Activated CD4-positive, alpha-beta memory T cell treated with anti-CD3 and anti-CD28 coated beads for 36 hours (primary cell): ENCODE measurements at regions not wholly inside any gene's neighbourhood (a gene's known extent, or its start where the extent isn't known, plus 50 kb on each side); places are given as distances from the start of the nearest gene placed in this dataset.

Source experiments
- CTCF ChIA-PET: fragments of 350-600 bp; sonication (Branson Sonifier 250); formaldehyde crosslinking; loops from one replicate; lab custom pipeline; 2021; ENCODE audit warnings: antibody characterized with exemption, inconsistent platforms; lab: Charles Lee
- POLR2A ChIA-PET: fragments of 350-600 bp; sonication (Branson Sonifier 250); formaldehyde crosslinking; loops from one replicate; lab custom pipeline; 2021; ENCODE audit warnings: antibody characterized with exemption; lab: Charles Lee
- DNase-seq: peaks from one replicate; pipeline ENCODE4 v3.0.0-alpha.2; 2020
- H3K27ac Mint-ChIP-seq: one replicate; pipeline ENCODE4 v1.8.0; 2021; ENCODE audit warnings: mixed read lengths
- H3K27me3 Mint-ChIP-seq: one replicate; pipeline ENCODE4 v1.8.0; 2021; ENCODE audit warnings: mixed read lengths
- H3K36me3 Mint-ChIP-seq: one replicate; pipeline ENCODE4 v1.8.0; 2021; ENCODE audit warnings: mixed read lengths
- H3K4me1 Mint-ChIP-seq: one replicate; pipeline ENCODE4 v1.8.0; 2021; ENCODE audit warnings: low read depth, mixed read lengths
- H3K4me3 Mint-ChIP-seq: one replicate; pipeline ENCODE4 v1.8.0; 2021; ENCODE audit warnings: mild to moderate bottlenecking, mixed read lengths
- H3K9me3 Mint-ChIP-seq: one replicate; pipeline ENCODE4 v1.8.0; 2021; ENCODE audit warnings: mixed read lengths
- intact Hi-C: fragments of 100-400 bp; cut with micrococcal nuclease; formaldehyde crosslinking; loops from one replicate; pipeline ENCODE4 v1.15.1; 2023

DNA sequence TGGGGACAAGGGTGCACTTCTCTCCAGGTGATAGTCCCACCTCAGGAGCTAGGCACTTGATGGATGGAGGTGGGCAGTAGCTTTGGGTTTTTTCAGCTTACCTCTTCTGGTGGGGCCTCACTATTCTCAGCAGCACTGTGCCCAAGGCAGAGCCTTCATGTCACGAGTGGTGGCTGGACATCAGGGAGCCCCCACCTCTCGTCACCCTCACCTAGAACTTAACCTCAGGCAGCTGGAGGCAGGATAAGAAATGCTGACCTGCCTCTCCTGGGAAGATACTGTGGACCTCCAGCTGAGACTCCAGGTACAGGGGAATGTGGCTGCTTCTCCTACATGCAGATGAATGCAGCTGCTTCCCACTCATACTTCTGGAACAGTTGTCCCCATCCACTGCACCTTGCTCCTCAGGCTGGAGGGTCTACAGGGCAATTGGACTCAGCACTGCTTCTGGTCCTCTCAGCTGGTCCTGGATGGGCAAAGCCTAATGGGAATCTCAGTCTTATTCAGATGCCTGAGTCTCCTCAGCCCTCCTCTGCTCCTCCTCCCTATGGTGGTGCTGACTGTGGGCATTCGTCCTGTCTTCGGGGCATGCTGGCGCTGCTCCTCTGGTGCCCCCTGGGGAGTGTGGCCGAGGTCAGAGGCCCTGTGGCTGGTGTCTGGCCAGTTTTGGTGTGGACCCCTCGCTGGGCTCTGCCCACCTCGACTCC lies 129.9 kb downstream of the KLF13 start:
- H3K27ac Mint-ChIP-seq = no peak overlapping the region
- CTCF ChIA-PET = interaction anchor here (0.9 to 6.8 kb wide), 6 partner anchors 16 to 32 kb away, joined by 3 to 51 read pairs (median 6); no protein-coding TSS in a partner anchor

DNA sequence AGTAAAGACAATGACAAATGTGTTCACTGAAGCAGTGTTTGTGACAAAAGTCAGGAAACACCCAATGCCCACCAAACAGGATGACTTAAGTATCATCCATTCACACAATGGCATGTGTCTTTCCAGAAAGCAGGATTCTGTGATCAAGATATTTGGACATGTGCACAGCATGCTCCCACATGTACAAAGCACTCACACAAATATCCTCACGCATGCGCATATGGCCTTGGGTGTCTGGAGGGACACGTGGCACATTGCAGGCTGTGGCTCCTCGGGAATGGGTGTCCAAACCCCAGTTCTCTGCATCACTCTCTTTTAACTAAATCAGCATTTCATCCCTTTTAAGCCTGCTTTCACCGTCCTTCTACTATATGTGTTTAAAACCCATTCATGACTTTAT lies 130.5 kb downstream of the KLF13 start:
- peak; percentile 5 for DNase-seq
- no peak overlapping the region for H3K4me3 Mint-ChIP-seq
- ChIA-PET POLR2A (interaction anchor here (3.5 kb wide), 1 partner anchor 22 kb away, joined by 38 read pairs; no protein-coding TSS in a partner anchor), CTCF (interaction anchor here (4.4 to 6.8 kb wide), 2 partner anchors 18 to 32 kb away, joined by 34 to 51 read pairs; no protein-coding TSS in a partner anchor)
- H3K36me3 Mint-ChIP-seq = peaks cover 5% of the 10 kb centered on the region
- H3K9me3 Mint-ChIP-seq = peaks cover 5% of the 10 kb centered on the region
- intact Hi-C loops = no loop called here
- H3K4me1 Mint-ChIP-seq = peaks cover 38% of the 10 kb centered on the region
- peak overlapping the region; percentile 5 for H3K27ac Mint-ChIP-seq
- H3K27me3 Mint-ChIP-seq = no peaks in the 10 kb centered on the region

More for the DNA sequence above, 129.9 kb downstream of the KLF13 start:
- Mint-ChIP-seq H3K4me1 (peaks cover 38% of the 10 kb centered on the region), H3K36me3 (peaks cover 5% of the 10 kb centered on the region), H3K4me3 (no peak overlapping the region), H3K27me3 (no peaks in the 10 kb centered on the region), H3K9me3 (peaks cover 5% of the 10 kb centered on the region)
- intact Hi-C loops = no loop called here
- POLR2A ChIA-PET = interaction anchor here (3.5 kb wide), 1 partner anchor 21 kb away, joined by 38 read pairs; no protein-coding TSS in a partner anchor
- peak; percentile 6 for DNase-seq

DNA sequence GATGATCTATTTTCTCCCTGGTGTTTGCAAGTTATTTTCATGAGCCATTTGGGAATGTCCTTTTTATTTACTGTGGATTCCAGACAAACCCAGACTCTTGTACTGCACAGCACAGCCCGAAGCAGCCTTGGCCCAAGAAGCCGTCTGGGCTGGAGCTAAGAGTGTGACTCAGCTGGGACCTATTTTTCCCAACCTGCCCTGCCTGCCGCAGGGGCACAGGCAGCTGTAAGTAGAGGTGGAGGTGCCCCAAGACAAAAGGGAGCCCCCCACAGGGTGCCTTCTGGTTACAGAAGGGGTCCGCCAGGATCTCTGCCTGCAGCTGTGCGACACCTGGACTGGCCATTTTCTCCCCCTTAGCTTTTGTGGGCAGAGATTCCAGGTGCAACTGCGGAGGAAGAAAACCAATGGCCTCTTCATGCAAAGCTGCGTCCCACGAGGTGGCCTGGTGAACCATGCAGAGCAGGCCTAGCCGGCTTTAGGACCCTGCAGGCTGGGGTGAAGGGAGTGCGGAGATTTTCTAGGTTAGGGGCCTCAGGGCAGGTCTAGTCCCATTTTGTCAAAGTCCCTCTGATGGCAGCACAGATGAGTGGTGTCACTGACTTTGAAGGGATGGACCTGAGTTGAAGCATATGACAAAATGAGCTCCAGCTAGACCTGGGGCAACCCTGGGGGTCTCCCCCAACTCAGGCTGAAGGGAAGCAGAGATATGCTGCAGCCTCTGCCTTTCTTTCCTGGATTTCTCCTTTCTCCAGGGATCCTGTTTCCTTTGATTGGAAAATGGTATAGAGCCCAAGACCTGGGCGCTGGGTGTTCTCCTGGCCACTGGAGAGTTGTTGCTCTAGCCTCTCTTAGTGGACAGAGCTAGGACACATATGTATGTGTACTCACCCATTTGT lies 131.2 kb downstream of the KLF13 start:
- Mint-ChIP-seq H3K9me3 (peaks cover 5% of the 10 kb centered on the region), H3K27ac (peak overlapping the region; percentile 92), H3K4me1 (peaks cover 38% of the 10 kb centered on the region), H3K36me3 (peaks cover 5% of the 10 kb centered on the region), H3K4me3 (peak overlapping the region; percentile 68), H3K27me3 (no peaks in the 10 kb centered on the region)
- peak; percentile 2 for DNase-seq
- intact Hi-C loops = no loop called here
- ChIA-PET POLR2A (interaction anchor here (1.6 to 3.5 kb wide), 5 partner anchors 15 to 25 kb away, joined by 7 to 38 read pairs (median 9); no protein-coding TSS in a partner anchor), CTCF (interaction anchor here (1.0 to 6.8 kb wide), 9 partner anchors 9 to 118 kb away, joined by 3 to 51 read pairs (median 9); no protein-coding TSS in a partner anchor)

DNA sequence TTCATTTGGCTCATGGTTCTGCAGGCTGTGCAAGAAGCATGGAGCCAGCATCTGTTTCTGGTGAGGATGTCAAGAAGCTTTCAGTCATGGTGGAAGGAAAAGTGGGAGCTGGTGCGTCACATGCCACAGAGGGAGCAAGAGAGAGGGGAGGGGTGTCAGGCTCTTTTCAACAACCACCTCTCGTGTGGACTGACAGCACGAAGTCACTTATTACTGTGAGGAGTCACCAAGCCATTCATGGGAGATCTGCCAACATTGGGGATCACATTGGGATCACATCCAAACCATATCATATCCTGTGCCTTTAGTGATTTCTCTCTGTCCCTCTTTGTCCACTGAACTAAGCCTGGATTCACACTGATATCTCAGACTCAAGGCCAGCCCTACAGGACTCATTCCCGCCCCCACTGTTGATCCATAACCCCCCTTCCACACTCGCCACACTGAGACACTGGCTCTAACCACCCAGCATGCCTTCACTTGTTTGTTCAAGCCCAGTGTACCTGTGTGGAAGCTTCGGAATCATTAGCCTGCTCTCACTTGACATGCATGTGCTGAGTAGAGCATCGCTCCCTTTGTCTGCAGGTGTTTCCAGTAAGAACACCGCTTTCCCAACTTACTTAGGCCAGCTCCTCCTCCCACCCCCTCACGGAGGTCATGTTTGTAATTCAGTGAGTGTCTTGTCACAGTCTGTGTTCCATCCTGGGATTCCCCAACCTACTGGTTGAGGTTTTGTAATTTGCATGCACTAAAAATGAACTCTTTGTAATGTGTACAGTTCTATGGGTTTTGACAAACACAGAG lies 132.2 kb downstream of the KLF13 start:
- Mint-ChIP-seq H3K4me1 (peaks cover 38% of the 10 kb centered on the region), H3K4me3 (peak overlapping the region; percentile 68), H3K9me3 (peaks cover 5% of the 10 kb centered on the region), H3K27me3 (no peaks in the 10 kb centered on the region), H3K36me3 (peaks cover 5% of the 10 kb centered on the region), H3K27ac (peak overlapping the region; percentile 92)
- CTCF ChIA-PET = interaction anchor here (0.6 to 6.8 kb wide), 13 partner anchors 10 to 194 kb away, joined by 3 to 51 read pairs (median 4); no protein-coding TSS in a partner anchor
- POLR2A ChIA-PET = interaction anchor here (0.6 to 3.5 kb wide), 11 partner anchors 11 to 132 kb away, joined by 3 to 38 read pairs (median 7); partner anchors contain the start of gene KLF13
- intact Hi-C loops = loop anchor here (1.0 kb wide), 3 partner anchors 15 to 30 kb away; no protein-coding TSS in a partner anchor
- peak; percentile 84 for DNase-seq

DNA sequence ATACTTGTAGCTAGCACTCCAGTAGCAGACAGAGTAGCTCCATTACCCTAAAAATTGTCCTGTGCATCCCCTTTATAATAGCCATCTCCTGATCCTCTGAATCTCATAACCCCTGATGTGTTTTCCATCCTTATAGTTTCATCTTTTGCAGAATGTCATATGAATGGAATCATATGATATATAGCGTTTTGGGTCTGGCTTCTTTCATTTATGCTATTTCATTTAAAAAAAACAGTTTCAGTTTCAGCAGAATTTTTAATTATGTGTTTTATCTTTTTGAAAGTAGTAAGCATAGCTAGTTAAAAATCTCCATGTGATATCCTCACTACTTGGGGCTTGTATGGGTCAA lies 132.7 kb downstream of the KLF13 start:
- ChIA-PET POLR2A (interaction anchor here (0.6 to 3.5 kb wide), 10 partner anchors 11 to 133 kb away, joined by 3 to 38 read pairs (median 8); partner anchors contain the start of gene KLF13), CTCF (interaction anchor here (0.6 to 6.8 kb wide), 12 partner anchors 11 to 195 kb away, joined by 3 to 51 read pairs (median 5); no protein-coding TSS in a partner anchor)
- Mint-ChIP-seq H3K36me3 (peaks cover 5% of the 10 kb centered on the region), H3K27me3 (no peaks in the 10 kb centered on the region), H3K4me3 (peak overlapping the region; percentile 68), H3K4me1 (peaks cover 38% of the 10 kb centered on the region), H3K27ac (peak overlapping the region; percentile 92), H3K9me3 (peaks cover 5% of the 10 kb centered on the region)
- intact Hi-C loops = loop anchor here (1.0 kb wide), 3 partner anchors 14 to 29 kb away; no protein-coding TSS in a partner anchor
- DNase-seq = no peak

DNA sequence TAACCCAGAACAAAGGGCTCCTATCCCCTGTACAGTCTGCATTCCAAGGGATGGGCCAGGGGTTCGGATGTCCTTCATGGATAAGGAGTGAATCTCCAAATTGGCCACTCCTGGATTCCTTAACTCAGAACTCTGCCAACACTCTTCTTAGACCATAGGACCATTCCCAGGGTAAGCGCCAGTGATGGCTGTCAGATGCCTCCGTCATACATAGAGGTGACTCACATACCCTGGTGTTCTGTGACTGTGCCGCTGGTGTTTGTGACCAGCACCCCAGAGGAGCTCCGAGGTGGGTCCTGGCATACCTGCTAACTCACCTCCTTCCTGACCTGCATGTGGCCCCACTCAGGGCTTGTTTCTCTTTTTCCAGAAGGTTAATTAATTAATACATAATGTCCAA lies 134.7 kb downstream of the KLF13 start:
- Mint-ChIP-seq H3K4me1 (peaks cover 33% of the 10 kb centered on the region), H3K27ac (no peak overlapping the region), H3K4me3 (no peak overlapping the region), H3K9me3 (no peaks in the 10 kb centered on the region), H3K27me3 (no peaks in the 10 kb centered on the region), H3K36me3 (no peaks in the 10 kb centered on the region)
- DNase-seq = peak; percentile 10
- intact Hi-C loops = no loop called here
- ChIA-PET CTCF (interaction anchor here (4.4 kb wide), 1 partner anchor 22 kb away, joined by 34 read pairs; no protein-coding TSS in a partner anchor), POLR2A (interaction anchor here (1.0 kb wide), 1 partner anchor 26 kb away, joined by 3 read pairs; no protein-coding TSS in a partner anchor)

DNA sequence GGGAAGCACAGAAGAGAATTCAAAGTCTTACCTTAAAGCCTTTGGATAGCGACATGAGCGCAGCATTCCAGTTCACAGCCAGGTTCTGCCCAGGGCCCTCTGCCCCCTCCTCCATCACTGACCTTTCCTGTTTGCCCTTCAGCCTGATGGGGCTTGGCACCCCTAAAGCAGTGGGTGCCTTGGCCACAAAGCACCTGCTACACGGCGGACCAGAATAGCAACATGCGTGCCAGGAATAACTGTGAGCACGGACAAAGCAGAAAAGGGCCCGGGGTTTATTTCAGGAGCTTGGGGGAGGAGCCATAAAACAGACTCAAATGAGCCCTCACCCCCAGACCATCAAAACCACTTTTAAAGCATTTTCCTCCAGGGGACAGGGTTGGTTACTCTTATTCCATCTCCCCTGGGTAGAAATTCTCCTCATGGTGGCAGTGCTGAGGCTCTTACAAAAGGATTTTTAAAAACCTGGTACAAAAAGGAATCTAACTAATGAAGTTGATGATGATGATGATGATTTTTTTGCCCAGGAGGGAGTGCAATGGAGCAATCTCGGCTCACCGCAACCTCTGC lies 135.4 kb downstream of the KLF13 start:
- ChIA-PET CTCF (interaction anchor here (1.0 kb wide), 1 partner anchor 29 kb away, joined by 3 read pairs; no protein-coding TSS in a partner anchor), POLR2A (no interaction called here)
- no peak overlapping the region for H3K27ac Mint-ChIP-seq
- peaks cover 33% of the 10 kb centered on the region for H3K4me1 Mint-ChIP-seq
- peak; percentile 8 for DNase-seq
- H3K36me3 Mint-ChIP-seq = no peaks in the 10 kb centered on the region
- intact Hi-C loops = no loop called here
- no peak overlapping the region for H3K4me3 Mint-ChIP-seq
- H3K9me3 Mint-ChIP-seq = no peaks in the 10 kb centered on the region
- no peaks in the 10 kb centered on the region for H3K27me3 Mint-ChIP-seq

DNA sequence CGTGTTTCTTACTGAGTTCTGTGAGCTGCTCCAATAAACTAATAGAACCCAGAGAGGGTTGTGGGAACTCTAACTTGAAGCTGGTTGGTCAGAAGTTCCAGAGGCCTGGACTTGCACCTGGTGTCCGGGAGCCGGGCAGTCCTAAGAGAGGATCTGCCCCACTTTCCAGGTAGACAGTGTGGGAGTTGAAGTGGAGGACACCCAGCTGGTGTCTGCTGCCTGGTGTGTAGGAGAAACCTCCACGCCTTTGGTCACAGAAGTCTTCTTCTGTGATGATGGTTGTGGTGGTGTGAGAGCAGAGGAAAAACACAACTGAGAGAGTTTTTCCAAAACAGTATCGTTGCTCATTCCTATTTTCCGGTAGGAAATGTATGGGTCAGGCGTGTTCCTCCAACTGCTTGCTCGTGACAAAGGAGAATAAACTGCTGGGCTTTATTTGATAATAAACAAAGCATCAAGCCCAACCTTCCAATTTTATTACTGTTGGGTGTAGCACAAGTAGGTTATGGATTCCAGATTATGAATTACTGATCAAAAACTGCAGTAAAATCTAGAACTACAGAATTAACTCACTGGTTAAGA lies 137.0 kb downstream of the KLF13 start:
- no peak overlapping the region for H3K27ac Mint-ChIP-seq
- H3K9me3 Mint-ChIP-seq = no peaks in the 10 kb centered on the region
- peak; percentile 6 for DNase-seq
- no peaks in the 10 kb centered on the region for H3K36me3 Mint-ChIP-seq
- ChIA-PET CTCF (interaction anchor here (0.8 kb wide), 1 partner anchor 9 kb away, joined by 3 read pairs; no protein-coding TSS in a partner anchor), POLR2A (interaction anchor here (2.0 kb wide), 1 partner anchor 9 kb away, joined by 6 read pairs; no protein-coding TSS in a partner anchor)
- peaks cover 21% of the 10 kb centered on the region for H3K4me1 Mint-ChIP-seq
- no peak overlapping the region for H3K4me3 Mint-ChIP-seq
- no peaks in the 10 kb centered on the region for H3K27me3 Mint-ChIP-seq
- intact Hi-C loops = no loop called here

DNA sequence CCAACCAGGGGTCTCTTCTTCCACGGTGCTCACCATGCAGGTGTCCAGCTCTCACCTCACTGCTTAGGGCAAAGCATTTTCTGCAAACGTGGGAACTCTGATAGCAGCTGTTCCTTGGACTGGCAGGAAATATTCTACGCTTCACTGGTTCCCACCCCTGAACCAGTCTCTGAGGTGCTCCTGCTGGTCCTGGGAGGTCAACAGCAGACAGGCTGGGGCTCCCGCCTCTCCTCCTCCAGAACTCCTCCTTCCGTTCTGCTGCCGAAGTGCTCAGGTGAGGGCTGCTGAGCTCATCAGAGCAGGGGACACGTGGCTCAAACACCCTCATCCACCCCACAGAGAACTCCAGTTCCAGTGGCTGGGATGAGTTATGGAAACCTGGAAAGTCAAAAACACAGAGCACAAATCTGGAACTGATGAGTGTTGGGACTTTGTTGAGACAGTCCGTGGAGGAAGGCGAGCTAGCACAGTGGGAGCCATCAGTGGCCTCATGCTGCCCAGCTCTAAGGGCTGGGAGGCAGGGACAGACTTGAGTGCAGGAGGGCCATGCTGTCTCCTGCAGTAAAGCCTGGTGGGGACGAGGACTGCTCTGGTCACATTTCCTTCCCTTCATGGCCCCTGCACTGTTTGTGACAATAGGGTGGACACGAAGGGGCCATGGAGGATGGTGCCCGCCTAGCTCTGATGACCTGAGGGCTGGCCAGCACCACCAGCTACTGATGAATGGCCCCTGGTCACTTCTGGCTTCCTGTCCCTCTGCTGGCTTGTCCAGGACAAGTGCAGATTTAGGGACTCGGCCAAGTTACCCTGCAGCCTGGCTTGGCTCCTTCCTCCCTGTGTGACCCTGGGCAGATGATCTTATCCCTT lies 137.8 kb downstream of the KLF13 start:
- ChIA-PET CTCF (interaction anchor here (0.8 to 1.0 kb wide), 2 partner anchors 10 kb away, joined by 3 read pairs; no protein-coding TSS in a partner anchor), POLR2A (interaction anchor here (2.0 kb wide), 1 partner anchor 8 kb away, joined by 6 read pairs; no protein-coding TSS in a partner anchor)
- intact Hi-C loops = no loop called here
- Mint-ChIP-seq H3K4me3 (no peak overlapping the region), H3K9me3 (no peaks in the 10 kb centered on the region), H3K27ac (no peak overlapping the region), H3K4me1 (peaks cover 13% of the 10 kb centered on the region), H3K27me3 (no peaks in the 10 kb centered on the region), H3K36me3 (no peaks in the 10 kb centered on the region)
- peak; percentile 4 for DNase-seq
